ENCODE measurements at regions not wholly inside any gene's neighbourhood (a gene's known extent, or its start where the extent isn't known, plus 50 kb on each side); places are given as distances from the start of the nearest gene placed in this dataset.

GRCh38 chr10:22135591-22135990 is 82.2 kb downstream of the EBLN1 start (continued):
- TF ChIP-seq ZNF646 (CRISPR knock-in tag; IDR thresholded peaks at IDR 0.05) (no peak), GMEB2 (CRISPR knock-in tag; IDR thresholded peaks at IDR 0.05; ENCODE audit: low read depth) (no peak), ZBTB33 (CRISPR knock-in tag; IDR thresholded peaks at IDR 0.05) (no peak)

Measured in HepG2 (cell line).